HG02943 (cell line): ENCODE measurements at regions not wholly inside any gene's neighbourhood (a gene's known extent, or its start where the extent isn't known, plus 50 kb on each side); places are given as distances from the start of the nearest gene placed in this dataset.

Source experiments
- ATAC-seq: cut with Tn5 transposase; IDR thresholded peaks from one replicate; pipeline ENCODE4 v1.9.1; 2021; ENCODE audit warnings: mild to moderate bottlenecking, low read depth, moderate library complexity; ENCODE audit not compliant: unreplicated experiment

DNA sequence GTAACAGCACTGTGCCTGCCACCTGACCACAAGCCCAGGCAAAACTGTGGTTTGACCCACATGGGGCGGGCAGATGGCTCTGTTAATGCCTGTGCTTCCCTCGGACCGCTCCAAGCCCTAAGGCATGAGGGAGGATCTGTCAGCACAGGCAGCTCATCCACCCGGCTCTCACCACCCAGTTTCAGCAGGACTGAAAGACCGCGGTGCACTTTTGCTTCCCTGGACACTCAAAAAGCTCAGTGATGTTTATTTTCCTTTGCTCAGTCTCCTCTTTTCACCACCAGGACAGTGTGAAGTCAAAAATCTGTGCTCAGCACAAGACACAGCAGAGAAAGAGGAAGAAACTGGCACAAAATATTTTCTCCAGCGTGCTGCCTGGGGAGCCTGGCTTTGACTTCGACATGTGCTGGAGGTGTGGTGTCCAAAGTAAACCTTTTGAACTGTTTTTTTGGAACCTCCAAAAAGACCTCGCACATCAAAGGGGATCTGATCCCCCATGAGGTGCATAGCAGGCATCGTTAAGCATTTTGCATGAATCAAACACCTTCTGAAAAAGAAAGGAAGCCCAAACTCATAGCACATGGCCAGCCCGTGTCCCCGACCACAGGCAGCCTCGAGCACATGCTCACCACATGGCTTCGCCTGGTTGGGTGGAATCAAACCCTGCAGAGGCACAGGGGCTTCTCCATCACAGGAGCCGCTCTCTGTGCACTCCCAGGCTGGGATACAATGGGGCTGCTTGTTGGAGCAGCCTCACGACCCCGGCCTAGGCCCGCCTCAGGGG lies 441.7 kb upstream of the JARID2 start:
- ATAC-seq, result no peak

DNA sequence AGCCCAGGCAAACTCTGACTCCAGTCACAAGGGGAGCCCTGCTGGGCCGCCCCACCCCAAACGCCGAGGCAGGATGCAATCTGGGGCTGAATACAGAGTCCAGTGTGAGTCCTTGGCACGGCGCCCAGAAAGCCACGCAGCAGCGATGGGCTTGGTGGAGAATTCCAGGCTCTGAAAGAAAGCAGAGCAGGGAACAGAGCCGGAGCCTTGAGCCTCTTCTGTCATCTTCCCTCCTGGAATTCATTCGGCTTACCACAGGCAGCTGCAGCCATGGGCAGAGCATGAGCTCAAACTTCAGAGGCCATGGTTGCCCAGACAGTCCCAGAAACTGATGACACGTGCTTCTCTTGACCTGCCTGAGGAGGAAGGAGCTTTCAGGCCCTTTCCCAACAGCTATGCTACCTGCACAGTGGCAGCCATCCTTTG lies 441.1 kb upstream of the JARID2 start:
- no peak for ATAC-seq

DNA sequence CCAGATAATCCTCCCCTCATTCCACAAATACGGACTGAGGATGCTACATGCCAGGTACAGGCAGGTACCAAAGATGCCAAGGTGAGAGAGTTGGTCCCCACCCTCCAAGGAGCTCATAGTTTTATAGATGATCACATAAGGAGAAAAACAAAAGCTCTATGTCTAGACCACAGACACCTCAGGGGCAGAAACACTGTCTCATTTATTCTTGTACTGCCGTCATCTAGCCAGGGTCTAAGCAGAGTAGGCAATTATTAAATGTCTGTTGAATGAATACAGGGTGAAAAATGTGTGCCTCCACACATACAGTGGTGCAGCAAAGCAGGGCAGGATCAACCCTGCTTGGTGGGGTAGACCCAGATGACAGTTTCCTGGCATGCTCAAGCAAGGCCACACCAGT lies 439.8 kb upstream of the JARID2 start:
- no peak for ATAC-seq

DNA sequence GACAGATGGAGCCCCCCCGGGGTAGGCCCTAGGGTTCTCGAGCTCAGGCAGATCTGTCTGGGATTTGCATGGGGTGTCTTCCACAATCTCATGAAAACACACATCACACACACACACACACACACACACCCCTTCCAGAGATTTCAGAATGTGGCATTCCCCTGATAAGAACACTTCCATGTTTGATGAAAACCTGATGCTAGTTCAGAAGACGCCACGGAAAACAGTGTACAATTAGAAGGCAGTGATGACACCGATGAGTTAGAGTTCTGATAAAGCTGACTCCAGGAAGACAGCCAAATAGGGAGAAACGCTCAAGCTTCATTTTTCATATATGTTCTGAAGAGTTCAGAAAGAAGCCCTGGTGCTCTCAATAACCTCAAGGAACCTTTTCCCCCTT lies 438.7 kb upstream of the JARID2 start:
- no peak for ATAC-seq

DNA sequence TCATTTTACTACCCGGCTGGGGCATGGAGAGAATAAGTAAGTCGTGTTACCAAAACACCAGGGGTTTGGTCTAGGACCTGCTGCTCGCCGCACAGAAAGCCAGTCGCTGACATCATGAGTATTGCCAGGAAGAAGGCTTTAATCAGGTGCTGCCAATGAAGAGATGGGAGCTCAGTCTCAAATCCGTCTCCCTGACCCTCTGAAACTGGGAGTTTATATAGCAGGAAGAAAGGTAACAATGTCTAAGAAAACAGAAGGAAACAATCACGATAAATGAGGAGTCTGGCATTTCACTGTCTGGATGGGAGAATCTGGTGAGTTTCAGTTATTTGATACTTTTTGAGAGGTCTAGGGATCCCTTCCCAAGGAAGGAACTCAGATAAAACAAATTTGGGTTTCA lies 437.9 kb upstream of the JARID2 start:
- no peak for ATAC-seq

- ATAC-seq, result no peak
Observed at GRCh38 chr6:14810021-14810420, 435.8 kb upstream of the JARID2 start.

DNA sequence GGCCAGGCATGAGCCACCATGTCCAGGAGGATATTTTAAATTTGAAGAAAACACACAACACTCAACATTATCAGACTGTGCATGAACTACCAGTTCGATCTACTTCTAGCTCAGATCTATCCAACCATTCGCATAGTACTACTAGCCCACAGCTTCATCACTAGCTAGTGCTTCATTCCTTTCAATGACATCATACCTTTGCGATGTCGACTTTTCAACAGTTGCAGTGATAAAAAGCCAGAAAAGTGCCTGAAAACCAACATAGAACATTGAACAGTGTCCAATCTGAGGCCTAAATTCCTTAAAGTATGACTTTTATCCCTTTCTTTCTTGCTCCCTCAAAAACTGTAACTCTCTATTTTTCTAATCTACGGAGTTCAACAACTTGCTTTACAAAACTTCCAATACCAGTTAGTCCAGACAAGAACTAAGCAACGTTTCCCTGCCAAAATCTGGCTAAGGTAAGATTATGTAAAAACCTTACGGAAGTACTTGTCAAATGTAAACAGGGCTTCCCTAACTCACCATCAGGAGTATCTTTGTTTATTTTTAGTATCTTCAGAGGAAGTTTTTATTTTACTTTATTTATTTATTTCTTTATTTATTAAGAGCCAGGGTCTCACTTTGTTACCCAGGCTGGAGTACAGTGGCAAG lies 434.0 kb upstream of the JARID2 start:
- ATAC-seq, result no peak

DNA sequence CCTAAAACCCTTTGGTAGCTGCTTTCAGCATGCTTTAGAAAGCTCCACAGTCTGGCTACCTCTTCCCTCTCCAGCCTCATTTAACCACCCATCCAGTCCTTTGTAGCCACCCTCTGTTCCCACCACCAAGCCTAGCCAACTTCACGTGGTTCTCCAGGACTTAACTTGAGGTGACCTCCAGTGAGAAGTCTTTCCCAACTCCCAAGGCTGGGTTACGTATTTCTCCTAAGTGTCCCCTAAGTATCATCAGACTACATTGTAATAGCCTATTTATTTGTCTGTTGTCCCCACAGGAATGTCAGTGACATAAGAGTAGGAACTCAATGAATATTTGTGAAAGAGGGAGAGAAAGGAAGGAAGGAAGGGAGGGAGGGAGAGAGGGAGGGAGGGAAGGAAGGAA lies 431.9 kb upstream of the JARID2 start:
- no peak for ATAC-seq

DNA sequence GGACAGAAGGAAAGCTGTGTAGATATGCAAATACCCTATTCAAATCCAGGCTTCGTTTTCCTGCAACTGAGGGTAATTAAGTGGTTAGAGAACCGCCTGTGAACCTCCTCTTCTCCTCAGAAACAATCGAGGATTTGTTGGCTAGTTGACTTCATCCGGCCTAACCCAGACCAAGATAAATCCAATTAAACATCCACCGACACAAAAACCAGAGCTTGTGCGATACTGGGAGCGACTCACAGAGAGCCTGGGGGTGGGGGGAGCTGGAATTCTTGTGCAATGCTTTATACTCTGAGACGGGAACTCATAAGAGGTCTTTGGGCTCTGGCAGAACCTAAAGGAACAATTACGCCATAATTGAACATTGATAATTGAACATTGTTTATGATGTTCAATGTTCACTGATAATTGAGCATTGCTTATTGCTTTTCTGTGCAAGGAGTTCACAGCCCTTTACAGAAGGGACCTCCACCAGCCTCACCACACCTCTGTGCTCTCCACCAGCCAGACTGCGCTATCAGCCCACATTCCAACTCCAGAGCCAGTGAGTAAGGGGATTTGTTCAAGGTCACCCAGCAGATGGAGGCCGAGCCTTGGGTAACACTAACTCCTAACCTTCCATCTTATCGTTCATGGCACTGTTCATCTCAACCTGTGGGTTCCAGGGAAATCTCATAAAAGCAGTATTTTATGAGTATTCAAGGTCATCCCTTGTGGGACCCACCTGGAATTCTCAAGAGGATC lies 429.6 kb upstream of the JARID2 start:
- ATAC-seq, result no peak

GRCh38 chr6:14817074-14817473 lies 428.8 kb upstream of the JARID2 start:
- no peak for ATAC-seq

GRCh38 chr6:14818422-14818884 lies 427.4 kb upstream of the JARID2 start:
- ATAC-seq, result no peak

DNA sequence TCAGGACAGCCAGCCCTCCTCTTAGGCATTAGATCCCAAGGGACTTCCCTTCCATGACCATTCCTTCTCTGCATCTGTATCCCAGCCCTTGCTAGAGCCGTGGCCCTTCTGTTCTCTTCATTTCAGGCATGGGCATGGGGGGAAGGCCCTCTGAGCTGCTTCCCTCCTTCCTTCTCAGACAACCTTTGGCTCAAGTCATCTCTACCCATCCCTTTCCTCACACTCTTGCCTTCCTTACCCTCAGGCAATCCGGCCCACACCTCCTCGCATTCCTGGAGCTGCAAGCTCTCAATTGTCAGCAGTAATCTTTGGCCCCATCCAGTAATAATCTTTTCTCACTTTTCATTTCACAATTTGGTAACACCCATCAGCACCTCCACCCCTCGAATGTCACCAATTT lies 426.9 kb upstream of the JARID2 start:
- no peak for ATAC-seq

DNA sequence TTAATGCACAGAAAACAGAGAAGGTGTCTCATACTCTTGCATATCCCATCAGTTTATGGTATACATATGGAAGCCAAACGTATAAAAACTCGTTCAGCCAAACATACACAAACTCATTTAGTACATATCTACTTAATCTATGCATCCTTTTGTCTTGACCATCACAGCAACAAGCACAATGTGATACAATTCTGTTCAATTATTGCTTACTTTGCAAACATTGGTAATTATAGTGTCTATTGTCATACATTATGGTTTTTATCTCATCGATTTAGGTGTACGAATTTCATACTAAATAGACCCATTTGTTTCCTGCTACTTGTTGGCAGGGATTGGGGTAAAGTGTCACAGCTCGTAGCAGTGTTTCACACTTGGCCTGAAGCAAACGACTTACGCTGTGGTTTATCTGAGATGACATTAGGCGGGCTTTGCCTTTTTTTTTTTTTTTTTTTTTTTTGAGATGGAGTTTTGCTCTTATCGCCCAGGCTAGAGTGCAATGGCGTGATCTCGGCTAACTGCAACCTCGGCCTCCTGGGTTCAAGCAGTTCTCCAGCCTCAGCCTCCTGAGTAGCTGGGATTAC lies 425.9 kb upstream of the JARID2 start:
- no peak for ATAC-seq

DNA sequence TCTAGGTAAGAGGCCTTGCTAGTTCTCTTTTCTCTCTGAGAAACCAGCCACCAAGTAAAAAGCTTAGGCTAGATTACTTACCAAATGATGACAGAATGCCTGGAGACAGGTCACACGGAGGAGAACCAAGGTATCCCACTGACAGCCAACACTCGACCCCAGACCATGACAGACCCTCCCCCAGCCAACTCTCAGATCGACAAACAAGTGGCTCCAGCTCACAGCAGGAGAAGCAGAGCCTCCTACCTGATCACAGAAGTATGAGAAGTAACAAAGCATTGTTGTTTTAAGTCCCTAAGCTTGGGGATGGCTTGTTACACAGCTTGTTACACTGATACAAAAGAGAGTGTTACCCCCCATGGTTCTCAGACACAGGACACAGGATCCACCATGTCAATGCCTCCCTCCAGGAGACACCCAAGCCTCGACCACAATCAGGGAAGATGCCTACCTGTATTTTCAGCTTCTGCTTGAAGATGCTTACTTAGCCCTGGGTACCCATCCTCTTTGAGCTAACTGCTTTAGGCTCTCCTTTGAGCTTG lies 423.8 kb upstream of the JARID2 start:
- ATAC-seq, result no peak

DNA sequence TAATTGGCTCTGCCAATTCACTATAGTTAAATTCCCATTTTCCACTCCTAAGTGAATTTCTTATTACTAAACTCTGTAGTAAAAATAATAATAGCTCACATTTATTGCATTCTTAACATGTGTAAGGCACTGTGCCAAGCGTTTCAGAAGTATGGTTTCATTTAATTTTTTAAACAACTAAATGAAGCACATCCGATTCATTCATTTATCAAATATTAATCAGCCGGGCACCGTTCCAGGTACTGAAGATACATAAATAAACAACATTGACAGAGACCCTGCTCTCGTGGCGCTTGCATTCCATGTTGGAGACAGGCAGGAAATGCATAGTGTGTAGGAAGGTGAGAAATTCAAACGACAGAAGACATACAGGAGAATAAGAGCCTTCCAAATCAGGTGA lies 423.2 kb upstream of the JARID2 start:
- no peak for ATAC-seq

- ATAC-seq, result no peak
Observed at GRCh38 chr6:14824060-14824459, 421.8 kb upstream of the JARID2 start.

GRCh38 chr6:14824484-14825275 lies 421.2 kb upstream of the JARID2 start:
- ATAC-seq, result no peak

GRCh38 chr6:14826456-14826855 lies 419.4 kb upstream of the JARID2 start:
- ATAC-seq, result no peak

DNA sequence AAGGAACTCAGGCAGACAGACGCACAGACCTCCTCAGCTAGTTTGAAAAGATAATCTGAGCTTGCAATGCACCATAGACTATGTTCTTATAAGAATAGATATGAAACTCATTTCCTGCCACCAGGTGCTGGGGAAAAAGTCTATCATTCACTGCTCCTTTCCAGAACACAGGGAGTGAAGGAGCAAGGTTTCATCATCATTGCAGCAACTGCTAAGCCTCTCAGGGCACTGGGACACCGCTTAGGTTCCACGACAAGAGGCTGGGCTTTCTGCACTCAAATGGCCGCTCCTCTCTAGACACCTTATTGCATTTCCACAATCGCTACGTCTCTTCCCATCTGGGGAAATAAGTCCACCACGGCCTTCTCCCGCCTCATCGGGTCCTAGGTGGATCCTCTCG lies 418.5 kb upstream of the JARID2 start:
- ATAC-seq, result no peak

GRCh38 chr6:14828201-14828611 lies 417.7 kb upstream of the JARID2 start:
- no peak for ATAC-seq
